Posterior vena cava (tissue), 2 donors: ENCODE measurements at regions not wholly inside any gene's neighbourhood (a gene's known extent, or its start where the extent isn't known, plus 50 kb on each side); places are given as distances from the start of the nearest gene placed in this dataset.
A peak's percentile ranks its signal among the peaks of the same experiment; 100 is the strongest.
"Not testable (repeated sequence)": the region's sequence is repeated elsewhere in the genome, so short reads cannot be mapped to it uniquely, and the experiment has no call there.

Experiments used
- DNase-seq: peaks from one replicate; pipeline ENCODE4 v3.0.0-alpha.2; 2020; ENCODE audit warnings: low spot score
- intact Hi-C, 2 donors: fragments of 100-400 bp; cut with DNase I; formaldehyde crosslinking; loops; one replicate each; pipeline versions ENCODE4 v1.14.1 to v1.14.2; 2022 to 2023
- donor health status: DM: yes; HTN: yes; CAD: no.
- donor health status: DM: yes; HTN: yes; CAD: no.

GRCh38 chr5:28928327-28928790, 1890.0 kb upstream of the CDH9 start:
- DNase-seq, intact Hi-C loops: not testable (repeated sequence)

GRCh38 chr5:28927559-28928326, 1889.4 kb upstream of the CDH9 start:
- intact Hi-C loops: no loop called here
- peak; percentile 73 for DNase-seq

- intact Hi-C loops: no loop called here
- no peak for DNase-seq
These were observed 1888.0 kb upstream of the CDH9 start for GRCh38 chr5:28926422-28926821.

GRCh38 chr5:28917631-28918030, 1879.2 kb upstream of the CDH9 start:
- DNase-seq: no peak

GRCh38 chr5:28914297-28914696, 1875.9 kb upstream of the CDH9 start:
- no peak for DNase-seq
- intact Hi-C loops: no loop called here

More at GRCh38 chr5:28917631-28918030, 1879.2 kb upstream of the CDH9 start:
- intact Hi-C loops: no loop called here

- intact Hi-C loops: loop anchor here in 1 of 2 donors (2.0 kb wide), 1 partner anchor 51 kb away; no protein-coding TSS in a partner anchor
These were observed 1865.3 kb upstream of the CDH9 start for GRCh38 chr5:28903643-28904042.

GRCh38 chr5:28896949-28897348, 1858.6 kb upstream of the CDH9 start:
- DNase-seq: no peak
- intact Hi-C loops: no loop called here

More at GRCh38 chr5:28903643-28904042, 1865.3 kb upstream of the CDH9 start:
- no peak for DNase-seq

- intact Hi-C loops: no loop called here
These were observed 1842.5 kb upstream of the CDH9 start for GRCh38 chr5:28880936-28881335.

GRCh38 chr5:28877050-28877449, 1838.7 kb upstream of the CDH9 start:
- intact Hi-C loops: loop anchor here in 1 of 2 donors (10.0 kb wide), 1 partner anchor 1808 kb away; no protein-coding TSS in a partner anchor
- no peak for DNase-seq

More at GRCh38 chr5:28880936-28881335, 1842.5 kb upstream of the CDH9 start:
- no peak for DNase-seq

GRCh38 chr5:28864006-28864405, 1825.6 kb upstream of the CDH9 start:
- no peak for DNase-seq
- intact Hi-C loops: no loop called here

GRCh38 chr5:28862860-28863196, 1824.4 kb upstream of the CDH9 start:
- no peak for DNase-seq
- intact Hi-C loops: no loop called here

GRCh38 chr5:28862137-28862859, 1823.9 kb upstream of the CDH9 start:
- intact Hi-C loops: no loop called here
- no peak for DNase-seq

- intact Hi-C loops: no loop called here
- no peak for DNase-seq
These were observed 1817.2 kb upstream of the CDH9 start for GRCh38 chr5:28855626-28856025.

GRCh38 chr5:28850320-28850921, 1812.0 kb upstream of the CDH9 start:
- intact Hi-C loops: no loop called here
- no peak for DNase-seq

GRCh38 chr5:28831042-28831441, 1792.7 kb upstream of the CDH9 start:
- DNase-seq: no peak
- intact Hi-C loops: no loop called here

- DNase-seq: no peak
- intact Hi-C loops: no loop called here
These were observed 1784.8 kb upstream of the CDH9 start for GRCh38 chr5:28823231-28823630.

- intact Hi-C loops: no loop called here
- no peak for DNase-seq
These were observed 1783.7 kb upstream of the CDH9 start for GRCh38 chr5:28822071-28822470.

- intact Hi-C loops: no loop called here
- DNase-seq: no peak
These were observed 1772.4 kb upstream of the CDH9 start for GRCh38 chr5:28810751-28811136.

- intact Hi-C loops: no loop called here
- DNase-seq: no peak
These were observed 1771.7 kb upstream of the CDH9 start for GRCh38 chr5:28809811-28810750.
